HG02870 (cell line): ENCODE measurements at regions not wholly inside any gene's neighbourhood (a gene's known extent, or its start where the extent isn't known, plus 50 kb on each side); places are given as distances from the start of the nearest gene placed in this dataset.
"Not testable (repeated sequence)": the region's sequence is repeated elsewhere in the genome, so short reads cannot be mapped to it uniquely, and the experiment has no call there.

Source experiments
- ATAC-seq: cut with Tn5 transposase; IDR thresholded peaks from one replicate; pipeline ENCODE4 v1.9.1; 2021; ENCODE audit warnings: mild to moderate bottlenecking, moderate library complexity; ENCODE audit not compliant: unreplicated experiment

GRCh38 chr6:14216946-14217684 is 99.5 kb downstream of the CD83 start:
- ATAC-seq: no peak

GRCh38 chr6:14217728-14218518 is 100.4 kb downstream of the CD83 start:
- no peak for ATAC-seq

- ATAC-seq: no peak
Observed at GRCh38 chr6:14218519-14218800, 100.9 kb downstream of the CD83 start.

- ATAC-seq: no peak
Observed at GRCh38 chr6:14221564-14222279, 104.2 kb downstream of the CD83 start.

- no peak for ATAC-seq
Observed at GRCh38 chr6:14222956-14223355, 105.4 kb downstream of the CD83 start.

- ATAC-seq: peak; percentile 57
Observed at GRCh38 chr6:14224359-14225103, 107.0 kb downstream of the CD83 start.

- ATAC-seq: no peak
Observed at GRCh38 chr6:14226051-14226660, 108.6 kb downstream of the CD83 start.

GRCh38 chr6:14228571-14228970 is 111.0 kb downstream of the CD83 start:
- no peak for ATAC-seq

GRCh38 chr6:14231071-14231483 is 113.5 kb downstream of the CD83 start:
- no peak for ATAC-seq

- ATAC-seq: no peak
Observed at GRCh38 chr6:14231501-14232280, 114.1 kb downstream of the CD83 start.

GRCh38 chr6:14232889-14233288 is 115.3 kb downstream of the CD83 start:
- ATAC-seq: no peak

- ATAC-seq: no peak
Observed at GRCh38 chr6:14235653-14236356, 118.2 kb downstream of the CD83 start.

- no peak for ATAC-seq
Observed at GRCh38 chr6:14239097-14239496, 121.5 kb downstream of the CD83 start.

- ATAC-seq: no peak
Observed at GRCh38 chr6:14240411-14241166, 123.0 kb downstream of the CD83 start.

GRCh38 chr6:14241255-14242070 is 123.9 kb downstream of the CD83 start:
- peak; percentile 53 for ATAC-seq

- ATAC-seq: not testable (repeated sequence)
Observed at GRCh38 chr6:14242912-14243311, 125.3 kb downstream of the CD83 start.

- no peak for ATAC-seq
Observed at GRCh38 chr6:14243597-14243996, 126.0 kb downstream of the CD83 start.

GRCh38 chr6:14246876-14247275 is 129.3 kb downstream of the CD83 start:
- no peak for ATAC-seq
